Endothelial cell of umbilical vein (primary cell): ENCODE measurements at regions not wholly inside any gene's neighbourhood (a gene's known extent, or its start where the extent isn't known, plus 50 kb on each side); places are given as distances from the start of the nearest gene placed in this dataset.

Experiments used
- BruUV-seq: library from RNA; stranded (reverse); fragments of 400-500 nt; replicated peaks from 2 replicates; lab custom pipeline; 2021; lab: Mats Ljungman, UMichigan
- CTCF ChIA-PET: fragments of 300-600, 350-600 bp; sonication (Branson Sonifier 250); formaldehyde crosslinking; loops from one replicate; lab custom pipeline; 2021; ENCODE audit warnings: antibody characterized with exemption, inconsistent platforms; lab: Charles Lee
- POLR2A ChIA-PET: fragments of 300-600, 350-600 bp; sonication (Branson Sonifier 250); formaldehyde crosslinking; loops from one replicate; lab custom pipeline; 2021; ENCODE audit warnings: antibody characterized with exemption, inconsistent platforms; lab: Charles Lee
- DNase-seq: peaks from one replicate; pipeline ENCODE4 v3.0.0-alpha.2; 2011; ENCODE audit warnings: low read depth, low spot score
- FAIRE-seq: peaks from 2 replicates; lab custom pipeline; 2011; peaks lifted over from hg19 to GRCh38; lab: Jason Lieb, UNC
- H2AFZ ChIP-seq: 2 replicates; pipeline ENCODE4 v1.6.0; 2012; ENCODE audit warnings: low read depth, low read length, control low read depth, inconsistent platforms
- H3K27ac ChIP-seq: 2 replicates; pipeline ENCODE4 v1.5.1; 2011; ENCODE audit warnings: low read depth, mild to moderate bottlenecking, control low read depth, low read length, moderate library complexity; ENCODE audit not compliant: insufficient read depth
- H3K27me3 ChIP-seq, 2 experiments: 2 replicates each; pipeline versions ENCODE4 v1.6.0 to v1.6.1; 2011; ENCODE audit warnings: low read length in 2 of 2, mixed read lengths in 1 of 2; ENCODE audit not compliant: control insufficient read depth in 2 of 2, insufficient read depth in 2 of 2
- H3K36me3 ChIP-seq, 2 experiments: 2 replicates in 1 of 2; 3 replicates in 1 of 2; pipeline ENCODE4 v1.5.1; 2011; ENCODE audit warnings: low read length in 2 of 2, mild to moderate bottlenecking in 1 of 2, moderate library complexity in 1 of 2; ENCODE audit not compliant: control insufficient read depth in 2 of 2, insufficient read depth in 2 of 2; ENCODE audit errors: extremely low read depth in 1 of 2
- H3K4me1 ChIP-seq: 3 replicates; pipeline ENCODE4 v1.5.1; 2011; ENCODE audit warnings: mild to moderate bottlenecking, low read length; ENCODE audit not compliant: control insufficient read depth, insufficient read depth; ENCODE audit errors: extremely low read depth
- H3K4me2 ChIP-seq: 2 replicates; pipeline ENCODE4 v1.6.1; 2011; ENCODE audit warnings: low read length, control low read depth, mixed read lengths; ENCODE audit not compliant: insufficient read depth
- H3K4me3 ChIP-seq, 3 experiments: fragments of 200-600 bp in 1 of 3; sonication (generic), shearing (Covaris generic) in 1 of 3; replicated peaks in 1 of 3; 2 replicates each; pipeline ENCODE4 v1.5.1; 2011 to 2016; ENCODE audit warnings: control low read depth in 3 of 3, low read length in 3 of 3, mild to moderate bottlenecking in 2 of 3, inconsistent platforms in 1 of 3, low read depth in 1 of 3, moderate library complexity in 1 of 3; ENCODE audit not compliant: insufficient read depth in 1 of 3
- H3K79me2 ChIP-seq: 2 replicates; pipeline ENCODE4 v1.6.0; 2012; ENCODE audit warnings: low read length, inconsistent platforms; ENCODE audit not compliant: control insufficient read depth, insufficient read depth
- H3K9ac ChIP-seq: replicated peaks from 2 replicates; pipeline ENCODE3; 2011; ENCODE audit warnings: low read length, control low read depth; ENCODE audit not compliant: insufficient read depth; ENCODE audit errors: extremely low read depth
- H3K9me1 ChIP-seq: replicated peaks from 3 replicates; pipeline ENCODE4 v1.6.0; 2011; ENCODE audit warnings: mild to moderate bottlenecking, low read length; ENCODE audit not compliant: control insufficient read depth, insufficient read depth; ENCODE audit errors: extremely low read depth
- H3K9me3 ChIP-seq: replicated peaks from 2 replicates; pipeline ENCODE4 v1.5.1; 2012; ENCODE audit warnings: low read length, inconsistent platforms; ENCODE audit not compliant: control insufficient read depth, insufficient read depth
- H4K20me1 ChIP-seq: replicated peaks from 2 replicates; pipeline ENCODE3; 2011; ENCODE audit warnings: mild to moderate bottlenecking, low read length; ENCODE audit not compliant: control insufficient read depth, insufficient read depth; ENCODE audit errors: extremely low read depth
- CTCF ChIP-seq, 2 donors: IDR thresholded peaks; 1 replicate in 1 of 2; 2 replicates in 1 of 2; pipeline ENCODE4 v1.5.1; 2011; ENCODE audit warnings: low read length in 2 of 2, mild to moderate bottlenecking in 2 of 2, moderate library complexity in 2 of 2, control low read depth in 1 of 2, inconsistent platforms in 1 of 2, low read depth in 1 of 2; ENCODE audit not compliant: insufficient read depth in 1 of 2; ENCODE audit errors: extremely low read depth in 1 of 2
- EZH2 ChIP-seq: IDR thresholded peaks from 2 replicates; pipeline ENCODE4 v1.6.1; 2012; ENCODE audit warnings: borderline replicate concordance, low read depth, mild to moderate bottlenecking, moderate library complexity, low read length, inconsistent platforms; ENCODE audit not compliant: severe bottlenecking
- FOS ChIP-seq: IDR thresholded peaks from 2 replicates; pipeline ENCODE4 v1.6.1; 2011; ENCODE audit warnings: mild to moderate bottlenecking, low read length, moderate library complexity, borderline replicate concordance; ENCODE audit not compliant: insufficient read depth
- GATA2 ChIP-seq: IDR thresholded peaks from 2 replicates; pipeline ENCODE4 v1.7.0; 2011; ENCODE audit warnings: low read depth, mild to moderate bottlenecking, moderate library complexity, mixed read lengths, low read length; ENCODE audit not compliant: insufficient read length, insufficient read depth
- JUN ChIP-seq: IDR thresholded peaks from 2 replicates; pipeline ENCODE4 v1.6.1; 2011; ENCODE audit warnings: borderline replicate concordance, low read depth; ENCODE audit not compliant: insufficient read length, insufficient read depth
- MAX ChIP-seq: IDR thresholded peaks from 2 replicates; pipeline ENCODE4 v1.6.1; 2011; ENCODE audit not compliant: insufficient read depth, insufficient read length
- MYC ChIP-seq: IDR thresholded peaks from one replicate; pipeline ENCODE4 v1.6.1; 2011; ENCODE audit warnings: mild to moderate bottlenecking, low read depth, low read length
- POLR2A ChIP-seq: IDR thresholded peaks from 2 replicates; pipeline ENCODE4 v1.6.1; 2012; ENCODE audit warnings: low read depth, mild to moderate bottlenecking, control low read depth, low read length
- POLR2AphosphoS5 ChIP-seq: IDR thresholded peaks from 2 replicates; pipeline ENCODE4 v1.6.1; 2012; ENCODE audit warnings: low read depth, mild to moderate bottlenecking, control low read depth, low read length, moderate library complexity; ENCODE audit not compliant: insufficient read depth
- dilution Hi-C: fragments of 300-500 bp; cut with MboI; formaldehyde crosslinking; loops from one replicate; pipeline ENCODE4 v1.15.0; 2019; ENCODE audit warnings: low sequenced_read_pairs; ENCODE audit not compliant: extremely low pct_ligation_motif_present
- intact Hi-C: fragments of 100-400 bp; cut with micrococcal nuclease; formaldehyde crosslinking; loops from one replicate; pipeline ENCODE4 v1.10.0; 2022

- Histone ChIP-seq H4K20me1 (no peaks in the 10 kb centered on the region), H3K9ac (no peak overlapping the region), H2AFZ (no peak overlapping the region), H3K4me2 (no peak overlapping the region), H3K4me1 (no peaks in the 10 kb centered on the region), H3K9me1 (no peaks in the 10 kb centered on the region), H3K27me3 (no peaks in the 10 kb centered on the region), H3K4me3 (no peak overlapping the region), H3K36me3 (no peaks in the 10 kb centered on the region), H3K9me3 (no peaks in the 10 kb centered on the region), H3K79me2 (no peaks in the 10 kb centered on the region), H3K27ac (no peak overlapping the region)
- CTCF ChIA-PET = no interaction called here
- BruUV-seq = no TSS peak
- TF ChIP-seq POLR2AphosphoS5 (no peak), POLR2A (no peak), JUN (no peak), GATA2 (no peak), CTCF (IDR thresholded peaks at IDR 0.05; ENCODE audit: extremely low read depth in 1 of 2, insufficient read depth in 1 of 2, low read depth in 1 of 2, low read length in 2 of 2) (no peak), FOS (no peak), MYC (no peak), MAX (no peak), EZH2 (no peak)
- POLR2A ChIA-PET = no interaction called here
- dilution Hi-C loops = no loop called here
- FAIRE-seq = no peak
- intact Hi-C loops = no loop called here
- DNase-seq = no peak
Observed at GRCh38 chr12:14068961-14069360, 87.6 kb upstream of the GRIN2B start.
